ENCODE measurements at regions not wholly inside any gene's neighbourhood (a gene's known extent, or its start where the extent isn't known, plus 50 kb on each side); places are given as distances from the start of the nearest gene placed in this dataset.

DNA sequence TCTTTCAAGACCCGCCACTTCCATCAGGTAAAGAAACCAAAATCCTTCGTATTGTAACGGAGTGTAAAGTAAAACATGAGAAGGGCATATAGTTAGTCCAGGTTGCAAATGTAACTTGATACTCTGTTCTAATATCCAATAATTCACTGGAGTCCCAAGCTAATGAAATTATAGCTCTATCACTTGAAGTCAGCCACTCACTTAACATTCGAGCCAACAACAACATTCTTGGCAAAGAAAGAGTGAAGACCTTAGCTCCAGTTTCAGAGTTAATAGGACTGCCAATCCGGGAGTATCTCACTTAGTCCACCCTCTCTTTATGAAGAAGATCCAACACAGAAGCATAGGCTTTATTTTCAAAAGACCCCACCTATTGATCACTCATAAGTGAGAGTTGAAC lies 298.0 kb upstream of the SOX11 start (continued):
- TF ChIP-seq ZNF626 (tag by site-specific recombination; IDR thresholded peaks at IDR 0.05) (no peak), ZNF530 (tag by site-specific recombination; IDR thresholded peaks at IDR 0.05; ENCODE audit: low read depth) (no peak), ZNF26 (tag by site-specific recombination; IDR thresholded peaks at IDR 0.05) (no peak), ATF2 (tag by site-specific recombination; IDR thresholded peaks at IDR 0.05; ENCODE audit: low read depth) (no peak)

- H3K4me1 ChIP-seq (ENCODE audit: control insufficient read depth, insufficient read depth, low read length), result peaks cover 4% of the 10 kb centered on the region
- H3K36me3 ChIP-seq (ENCODE audit: control insufficient read depth in 2 of 2, insufficient read depth in 1 of 2, low read length in 2 of 2), result no peaks in the 10 kb centered on the region
- ChIA-PET POLR2A (no interaction called here), CTCF (no interaction called here)
- H3K4me3 ChIP-seq (ENCODE audit: low read depth, low read length), result no peak overlapping the region
- H3K9me3 ChIP-seq (ENCODE audit: control insufficient read depth, insufficient read depth, low read depth, low read length), result no peaks in the 10 kb centered on the region
- H3K27ac ChIP-seq (ENCODE audit: extremely low read depth, low read depth, low read length), result no peak overlapping the region
- TF ChIP-seq ZNF514 (tag by site-specific recombination; IDR thresholded peaks at IDR 0.05), result no peak
- no peak for TF ChIP-seq ZNF837 (tag by site-specific recombination; IDR thresholded peaks at IDR 0.05)
- no peak for TF ChIP-seq ZNF76 (tag by site-specific recombination; IDR thresholded peaks at IDR 0.05; ENCODE audit: borderline replicate concordance, low read depth)
- TF ChIP-seq, protein P1, sequence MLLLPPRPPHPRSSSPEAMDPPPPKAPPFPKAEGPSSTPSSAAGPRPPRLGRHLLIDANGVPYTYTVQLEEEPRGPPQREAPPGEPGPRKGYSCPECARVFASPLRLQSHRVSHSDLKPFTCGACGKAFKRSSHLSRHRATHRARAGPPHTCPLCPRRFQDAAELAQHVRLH (tag by site-specific recombination; IDR thresholded peaks at IDR 0.05), result no peak
- TF ChIP-seq, protein P2, sequence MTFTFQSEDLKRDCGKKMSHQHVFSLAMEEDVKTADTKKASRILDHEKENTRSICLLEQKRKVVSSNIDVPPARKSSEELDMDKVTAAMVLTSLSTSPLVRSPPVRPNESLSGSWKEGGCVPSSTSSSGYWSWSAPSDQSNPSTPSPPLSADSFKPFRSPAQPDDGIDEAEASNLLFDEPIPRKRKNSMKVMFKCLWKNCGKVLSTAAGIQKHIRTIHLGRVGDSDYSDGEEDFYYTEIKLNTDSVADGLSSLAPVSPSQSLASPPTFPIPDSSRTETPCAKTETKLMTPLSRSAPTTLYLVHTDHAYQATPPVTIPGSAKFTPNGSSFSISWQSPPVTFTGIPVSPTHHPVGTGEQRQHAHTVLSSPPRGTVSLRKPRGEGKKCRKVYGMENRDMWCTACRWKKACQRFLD (tag by site-specific recombination; IDR thresholded peaks at IDR 0.05), result no peak
- TF ChIP-seq ZNF133 (tag by site-specific recombination; IDR thresholded peaks at IDR 0.05), result no peak
- TF ChIP-seq ZNF48 (tag by site-specific recombination; IDR thresholded peaks at IDR 0.05), result no peak
- no peak for TF ChIP-seq ZNF10 (tag by site-specific recombination; IDR thresholded peaks at IDR 0.05)
- TF ChIP-seq ZNF354C (tag by site-specific recombination; IDR thresholded peaks at IDR 0.05; ENCODE audit: borderline replicate concordance, low read depth), result no peak
- TF ChIP-seq PRDM10 (tag by site-specific recombination; IDR thresholded peaks at IDR 0.05), result no peak
- no peak for TF ChIP-seq ZNF157 (tag by site-specific recombination; IDR thresholded peaks at IDR 0.05)
- TF ChIP-seq ZNF155 (tag by site-specific recombination; IDR thresholded peaks at IDR 0.05), result no peak
- TF ChIP-seq ZNF521 (tag by site-specific recombination; IDR thresholded peaks at IDR 0.05), result no peak
- TF ChIP-seq ZFP69B (tag by site-specific recombination; IDR thresholded peaks at IDR 0.05), result no peak
- no peak for TF ChIP-seq ZNF776 (tag by site-specific recombination; IDR thresholded peaks at IDR 0.05; ENCODE audit: borderline replicate concordance)
Measured at GRCh38 chr2:5401115-5401657, 291.0 kb upstream of the SOX11 start.
